ENCODE measurements at regions not wholly inside any gene's neighbourhood (a gene's known extent, or its start where the extent isn't known, plus 50 kb on each side); places are given as distances from the start of the nearest gene placed in this dataset.
"Not testable (repeated sequence)": the region's sequence is repeated elsewhere in the genome, so short reads cannot be mapped to it uniquely, and the experiment has no call there.

DNA sequence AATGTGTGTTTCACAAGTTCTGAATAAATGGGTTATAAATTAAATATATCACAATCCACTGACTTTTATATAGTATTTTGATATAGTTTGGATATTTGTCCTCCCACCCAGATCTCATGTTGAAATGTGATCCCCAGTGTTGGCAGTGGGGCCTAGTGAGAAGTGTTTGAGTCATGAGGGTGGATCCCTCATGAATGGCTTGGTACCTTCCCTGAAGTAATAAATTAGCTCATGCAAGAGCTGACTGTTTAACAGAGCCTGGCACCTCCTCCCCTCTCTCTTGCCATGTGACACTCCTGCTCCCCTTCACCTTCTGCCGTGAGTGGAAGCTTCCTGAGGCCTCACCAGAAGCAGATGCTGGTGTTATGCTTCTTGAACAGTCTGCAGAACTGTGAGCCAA is 127.9 kb upstream of the PALM2AKAP2 start:
- in situ Hi-C loops (cut with MboI; ENCODE audit: low pct_unique_long_range_greater_than_20kb, low sequenced_read_pairs) = no loop called here
- no peak for DNase-seq

DNA sequence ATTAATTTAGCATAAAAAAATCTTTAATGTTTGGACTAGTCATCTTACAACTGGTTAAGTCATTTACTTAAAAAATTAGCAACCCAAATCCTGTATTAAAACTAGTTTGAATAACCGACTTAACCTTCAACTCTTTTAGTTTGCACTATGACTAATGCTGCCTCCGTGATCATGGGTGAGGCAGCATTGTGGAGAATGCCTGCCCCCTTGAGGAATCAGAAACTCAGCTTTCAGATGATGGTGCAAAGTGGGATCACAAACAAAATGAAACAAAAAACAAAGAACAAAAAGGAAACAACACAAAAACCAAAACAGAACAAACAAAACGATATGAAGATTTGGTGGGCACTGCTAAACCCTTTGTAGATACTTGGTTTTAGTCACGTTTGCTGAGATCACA is 127.0 kb upstream of the PALM2AKAP2 start:
- no peak for DNase-seq
- in situ Hi-C loops (cut with MboI; ENCODE audit: low pct_unique_long_range_greater_than_20kb, low sequenced_read_pairs) = no loop called here

DNA sequence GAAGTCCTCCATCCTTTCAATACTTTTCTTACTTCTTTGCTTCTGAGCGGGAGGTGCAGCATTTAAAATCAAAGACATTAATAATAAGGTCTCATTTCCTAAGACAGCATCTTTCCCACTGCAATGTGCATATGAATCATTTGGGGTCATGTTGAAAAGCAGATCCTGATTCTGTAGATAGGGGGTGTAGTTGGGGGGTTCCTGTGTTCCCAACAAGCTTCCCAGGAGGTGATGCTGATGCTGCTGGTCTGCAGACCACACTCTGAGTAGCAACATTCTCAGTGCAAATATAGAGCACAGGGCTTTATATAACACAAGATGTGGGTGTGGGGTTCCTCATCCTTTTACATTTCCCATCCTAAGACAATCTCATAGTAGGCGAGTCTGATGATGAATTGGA is 126.5 kb upstream of the PALM2AKAP2 start:
- in situ Hi-C loops (cut with MboI; ENCODE audit: low pct_unique_long_range_greater_than_20kb, low sequenced_read_pairs) = no loop called here
- no peak for DNase-seq

DNA sequence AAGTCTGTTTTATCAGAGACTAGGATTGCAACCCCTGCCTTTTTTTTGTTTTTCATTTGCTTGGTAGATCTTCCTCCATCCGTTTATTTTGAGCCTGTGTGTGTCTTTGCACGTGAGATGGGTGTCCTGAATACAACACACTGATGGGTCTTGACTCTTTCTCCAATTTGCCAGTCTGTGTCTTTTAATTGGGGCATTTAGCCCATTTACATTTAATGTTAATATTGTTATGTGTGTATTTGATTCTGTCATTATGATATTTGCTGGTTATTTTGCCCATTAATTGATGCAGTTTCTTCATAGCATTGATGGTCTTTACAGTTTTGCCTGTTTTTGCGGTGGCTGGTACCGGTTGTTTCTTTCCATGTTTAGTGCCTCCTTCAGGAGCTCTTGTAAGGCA is 116.0 kb upstream of the PALM2AKAP2 start:
- DNase-seq; in situ Hi-C loops (cut with MboI; ENCODE audit: low pct_unique_long_range_greater_than_20kb, low sequenced_read_pairs): not testable (repeated sequence)

DNA sequence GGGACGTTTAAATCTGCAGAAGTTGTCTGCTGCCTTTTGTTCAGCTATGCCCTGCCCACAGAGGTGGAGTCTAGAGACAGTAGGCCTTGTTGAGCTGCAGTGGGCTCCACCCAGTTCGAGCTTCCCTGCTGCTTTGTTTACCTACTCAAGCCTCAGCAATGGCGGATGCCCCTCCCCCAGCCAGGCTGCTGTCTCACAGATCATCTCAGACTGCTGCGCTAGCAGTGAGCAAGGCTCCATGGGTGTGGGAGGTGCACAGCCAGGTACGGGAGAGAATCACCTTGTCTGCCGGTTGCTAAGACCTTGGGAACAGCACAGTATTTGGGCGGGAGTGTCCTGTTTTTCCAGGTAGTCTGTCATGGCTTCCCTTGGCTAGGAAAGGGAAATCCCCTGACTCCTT is 114.3 kb upstream of the PALM2AKAP2 start:
- DNase-seq; in situ Hi-C loops (cut with MboI; ENCODE audit: low pct_unique_long_range_greater_than_20kb, low sequenced_read_pairs): not testable (repeated sequence)

DNA sequence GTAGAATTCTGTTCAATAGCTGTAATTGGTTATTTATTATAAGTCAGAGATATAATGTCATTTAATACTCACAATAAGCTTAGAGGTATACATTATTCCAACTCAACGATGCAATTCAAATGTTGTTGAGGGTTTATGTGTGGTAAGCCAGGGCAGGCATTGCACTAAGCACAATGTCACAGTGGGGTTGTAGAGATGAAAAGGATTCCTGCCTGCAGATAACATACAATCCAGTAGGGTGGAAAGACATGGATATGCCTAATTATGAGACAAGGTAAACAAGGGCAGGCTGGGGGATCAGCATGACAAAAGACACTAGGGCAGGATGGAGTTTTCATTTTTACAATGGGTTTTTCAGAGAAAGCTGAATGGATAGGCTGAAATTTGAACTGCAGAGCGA is 98.7 kb upstream of the PALM2AKAP2 start:
- no peak for DNase-seq
- in situ Hi-C loops (cut with MboI; ENCODE audit: low pct_unique_long_range_greater_than_20kb, low sequenced_read_pairs) = no loop called here

DNA sequence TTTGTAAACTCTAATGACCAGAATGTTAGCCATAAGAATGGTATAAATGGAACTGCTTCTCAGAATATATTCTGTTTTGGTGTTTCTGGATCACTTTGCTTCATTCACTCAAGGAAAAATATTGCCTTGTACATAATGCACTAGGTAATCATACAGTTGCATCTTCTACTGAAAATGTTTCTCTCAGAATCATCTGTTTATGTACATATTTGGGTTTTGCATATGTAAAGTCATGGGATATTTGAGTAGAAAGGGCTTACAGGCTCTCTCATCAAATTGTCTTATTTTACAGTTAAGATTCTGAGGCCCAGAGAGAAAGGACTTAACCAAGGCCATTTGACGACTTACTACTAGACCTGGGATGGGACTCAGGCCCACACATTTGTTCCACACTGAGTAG is 97.8 kb upstream of the PALM2AKAP2 start:
- DNase-seq = no peak
- in situ Hi-C loops (cut with MboI; ENCODE audit: low pct_unique_long_range_greater_than_20kb, low sequenced_read_pairs) = no loop called here

DNA sequence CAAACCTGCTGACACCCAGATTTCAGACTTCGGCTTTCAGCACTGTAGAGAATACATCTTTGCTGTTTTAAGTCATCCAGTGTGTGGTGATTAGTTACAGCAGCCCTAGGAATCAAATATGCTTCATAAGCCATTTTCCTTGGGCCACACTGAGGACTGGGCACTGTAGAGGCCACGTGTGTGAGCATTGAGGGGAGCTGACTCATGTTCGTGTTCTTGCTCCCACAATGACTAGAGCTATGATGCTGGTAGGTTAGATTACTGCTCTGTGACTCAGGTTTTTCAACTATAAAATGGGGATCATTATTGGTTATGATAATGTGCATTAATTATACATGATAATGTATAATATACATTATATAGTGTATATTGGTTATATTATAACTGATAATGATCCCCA is 96.5 kb upstream of the PALM2AKAP2 start:
- in situ Hi-C loops (cut with MboI; ENCODE audit: low pct_unique_long_range_greater_than_20kb, low sequenced_read_pairs) = no loop called here
- DNase-seq = no peak

DNA sequence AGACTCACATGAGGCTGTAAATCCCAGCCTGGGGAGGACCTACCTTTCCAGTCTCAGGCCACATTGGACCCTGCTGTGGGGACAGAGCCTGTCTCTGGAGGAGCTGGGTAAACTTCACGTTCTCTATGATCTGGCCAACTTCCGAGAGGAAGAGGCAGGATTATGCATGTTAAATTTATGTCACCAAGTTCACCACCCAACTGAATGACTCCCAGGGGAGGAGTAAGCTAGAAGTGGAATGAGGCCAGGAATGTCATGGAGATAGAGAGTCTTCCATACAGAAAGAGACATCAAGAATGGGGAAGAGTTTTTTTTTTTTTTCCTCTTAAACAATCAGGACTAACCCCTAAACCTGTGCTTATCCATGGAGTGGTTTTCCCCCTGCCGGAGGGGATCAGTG is 90.3 kb upstream of the PALM2AKAP2 start:
- in situ Hi-C loops (cut with MboI; ENCODE audit: low pct_unique_long_range_greater_than_20kb, low sequenced_read_pairs) = no loop called here
- no peak for DNase-seq

DNA sequence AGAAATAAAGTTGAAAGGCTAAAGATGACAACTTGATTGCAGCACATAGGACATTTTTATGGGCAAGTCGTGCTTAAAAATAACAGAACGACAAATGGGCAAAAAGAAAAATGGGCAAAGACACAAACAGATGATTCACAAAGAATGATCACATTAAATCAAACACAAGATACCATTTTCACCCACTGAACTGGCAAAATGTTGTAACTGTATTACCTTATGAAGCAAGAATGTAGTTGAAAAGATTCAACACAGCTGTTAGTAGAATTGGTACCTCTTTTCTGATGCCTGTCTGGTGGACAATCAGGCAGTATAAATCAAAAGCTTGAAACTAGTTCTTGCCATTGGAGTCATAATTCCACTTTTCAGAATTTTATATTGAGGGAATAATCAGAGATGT is 81.0 kb upstream of the PALM2AKAP2 start:
- DNase-seq = no peak
- in situ Hi-C loops (cut with MboI; ENCODE audit: low pct_unique_long_range_greater_than_20kb, low sequenced_read_pairs) = no loop called here

DNA sequence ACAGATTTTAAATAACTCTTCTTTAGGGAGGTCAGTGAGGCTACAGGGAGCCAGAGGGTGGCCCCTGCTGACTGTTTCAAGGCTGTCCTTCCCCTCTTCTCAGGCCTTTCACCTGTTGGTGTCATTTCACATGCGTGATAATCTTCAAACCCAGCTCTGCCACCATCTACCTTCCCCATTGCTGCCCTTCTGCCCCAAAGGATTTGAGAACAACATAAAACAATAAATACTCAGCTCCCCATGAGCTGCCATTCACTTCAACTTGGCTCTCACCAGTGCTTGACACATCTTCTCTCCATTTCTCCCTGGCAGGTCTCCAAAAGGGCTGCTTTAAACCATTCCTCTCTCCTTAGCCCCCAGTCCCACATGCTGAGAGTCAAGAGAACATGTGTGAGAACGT is 75.5 kb upstream of the PALM2AKAP2 start:
- no peak for DNase-seq
- in situ Hi-C loops (cut with MboI; ENCODE audit: low pct_unique_long_range_greater_than_20kb, low sequenced_read_pairs) = no loop called here

DNA sequence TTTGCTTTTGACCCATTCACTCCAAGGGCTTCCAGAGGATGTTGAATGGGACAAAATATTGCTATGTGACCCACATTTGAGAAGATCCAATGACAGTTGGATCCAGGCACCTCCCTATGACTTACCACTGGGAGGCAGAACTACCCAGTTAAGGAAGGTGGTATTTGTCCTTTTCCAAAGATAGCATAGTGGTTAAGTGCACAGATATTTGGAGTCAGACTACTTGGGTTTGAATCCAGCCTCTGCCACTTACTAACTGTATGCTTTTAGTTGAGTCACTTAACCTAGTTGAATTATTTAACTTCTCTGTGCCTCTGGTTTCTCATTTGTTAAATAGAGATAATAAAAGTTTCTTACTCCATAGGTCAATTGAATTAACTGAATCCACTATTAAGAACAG is 74.5 kb upstream of the PALM2AKAP2 start:
- DNase-seq = no peak
- in situ Hi-C loops (cut with MboI; ENCODE audit: low pct_unique_long_range_greater_than_20kb, low sequenced_read_pairs) = no loop called here

DNA sequence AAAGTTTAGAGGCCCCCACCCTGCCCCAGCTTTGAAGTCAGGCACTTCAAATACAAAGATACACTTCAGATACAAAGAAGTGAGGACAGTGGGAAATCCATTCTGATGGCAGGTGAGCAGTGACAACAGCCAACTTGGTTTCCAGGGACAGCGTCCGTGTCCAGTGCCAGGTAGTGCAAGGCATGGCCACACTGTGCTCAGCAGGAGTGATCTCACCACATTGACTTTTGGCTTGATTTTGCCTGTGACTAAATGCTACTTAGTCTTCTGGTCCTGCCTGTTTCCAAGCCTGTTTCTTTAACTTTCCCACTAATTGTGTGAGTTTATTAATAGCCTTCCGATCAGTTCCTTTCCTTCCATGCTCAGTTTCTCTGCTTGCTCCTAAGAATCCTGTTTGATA is 72.6 kb upstream of the PALM2AKAP2 start:
- in situ Hi-C loops (cut with MboI; ENCODE audit: low pct_unique_long_range_greater_than_20kb, low sequenced_read_pairs) = no loop called here
- no peak for DNase-seq

DNA sequence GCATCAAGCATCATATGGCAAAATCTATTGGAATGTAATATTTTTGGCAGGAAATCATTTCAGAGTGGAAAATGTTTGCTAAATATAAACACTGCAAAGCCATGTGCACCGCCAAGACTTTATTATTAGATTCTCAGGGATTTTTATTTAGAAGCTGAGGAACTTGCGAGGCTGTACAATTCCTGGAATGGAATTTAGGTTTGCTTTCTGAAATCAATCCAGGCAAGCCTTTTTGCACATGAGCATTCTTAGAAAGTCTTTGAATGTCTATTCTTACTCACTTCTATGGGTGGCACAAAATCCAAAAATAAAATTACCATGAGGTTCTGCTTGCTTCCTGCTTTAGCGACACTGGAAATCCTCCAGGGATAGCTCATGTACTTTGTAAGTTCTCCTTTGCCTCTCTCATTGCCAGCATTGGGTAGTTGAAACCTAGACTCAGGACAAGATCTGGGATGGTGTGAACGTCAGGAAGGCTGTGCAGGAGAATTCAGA is 71.5 kb upstream of the PALM2AKAP2 start:
- in situ Hi-C loops (cut with MboI; ENCODE audit: low pct_unique_long_range_greater_than_20kb, low sequenced_read_pairs) = no loop called here
- DNase-seq = no peak

DNA sequence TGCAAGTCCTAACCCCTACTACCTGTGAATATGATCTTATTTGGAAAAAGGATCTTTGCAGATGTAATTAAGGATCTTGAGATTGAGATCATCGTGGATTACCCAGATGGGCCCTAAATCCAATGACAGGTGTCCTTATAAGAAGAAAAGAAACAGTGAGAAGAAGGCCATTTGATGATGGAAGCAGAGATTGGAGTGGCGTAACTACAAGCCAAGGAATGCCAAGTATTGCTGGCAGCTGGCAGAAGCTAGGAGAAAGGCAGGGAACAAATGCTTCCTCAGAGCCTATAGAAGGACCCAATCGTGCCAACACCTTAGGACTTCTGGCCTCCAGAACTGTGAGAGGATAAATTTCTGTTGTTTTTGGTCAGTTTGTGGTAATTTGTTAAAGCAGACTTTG is 70.1 kb upstream of the PALM2AKAP2 start:
- in situ Hi-C loops (cut with MboI; ENCODE audit: low pct_unique_long_range_greater_than_20kb, low sequenced_read_pairs) = no loop called here
- DNase-seq = no peak

DNA sequence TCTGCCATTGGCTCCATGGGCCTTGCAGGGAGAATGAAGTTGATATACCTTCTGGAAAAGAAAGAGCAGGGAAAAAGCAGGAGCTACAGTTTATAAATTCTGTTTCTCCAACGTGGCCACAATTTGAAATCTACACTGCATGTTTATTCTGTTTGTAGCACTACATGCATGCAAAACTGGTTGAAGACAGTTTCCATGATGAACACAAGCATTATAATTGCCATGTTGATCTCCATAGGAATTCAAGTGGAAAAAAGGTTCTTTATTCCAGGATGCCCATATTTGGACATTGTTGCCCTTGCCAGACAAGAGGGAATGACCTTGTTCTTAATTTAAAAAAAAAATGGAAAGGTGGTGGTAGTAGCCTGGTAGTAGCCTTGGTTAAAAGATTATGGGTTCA is 69.2 kb upstream of the PALM2AKAP2 start:
- in situ Hi-C loops (cut with MboI; ENCODE audit: low pct_unique_long_range_greater_than_20kb, low sequenced_read_pairs) = no loop called here

DNA sequence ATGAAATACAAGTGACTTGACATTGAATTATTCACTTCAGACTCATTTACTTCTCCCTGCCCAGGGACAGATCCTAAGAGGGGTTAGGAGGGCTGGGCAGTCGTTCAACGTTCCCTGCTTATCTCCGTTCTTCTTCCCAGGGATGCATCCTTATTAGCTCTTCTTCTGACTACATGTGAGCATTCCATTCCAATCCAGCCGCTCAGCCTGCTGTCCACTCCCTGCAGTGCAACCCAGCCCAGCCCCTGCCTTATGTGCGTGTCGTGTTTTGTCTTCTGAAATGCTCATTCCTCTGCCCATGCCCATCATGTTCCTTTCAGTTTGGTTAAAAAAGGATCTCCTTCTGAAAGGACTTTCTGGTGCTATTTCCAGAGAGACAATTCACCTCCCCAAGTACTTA is 64.7 kb upstream of the PALM2AKAP2 start:
- no peak for DNase-seq
- in situ Hi-C loops (cut with MboI; ENCODE audit: low pct_unique_long_range_greater_than_20kb, low sequenced_read_pairs) = no loop called here

More for the DNA sequence above, 69.2 kb upstream of the PALM2AKAP2 start:
- no peak for DNase-seq

DNA sequence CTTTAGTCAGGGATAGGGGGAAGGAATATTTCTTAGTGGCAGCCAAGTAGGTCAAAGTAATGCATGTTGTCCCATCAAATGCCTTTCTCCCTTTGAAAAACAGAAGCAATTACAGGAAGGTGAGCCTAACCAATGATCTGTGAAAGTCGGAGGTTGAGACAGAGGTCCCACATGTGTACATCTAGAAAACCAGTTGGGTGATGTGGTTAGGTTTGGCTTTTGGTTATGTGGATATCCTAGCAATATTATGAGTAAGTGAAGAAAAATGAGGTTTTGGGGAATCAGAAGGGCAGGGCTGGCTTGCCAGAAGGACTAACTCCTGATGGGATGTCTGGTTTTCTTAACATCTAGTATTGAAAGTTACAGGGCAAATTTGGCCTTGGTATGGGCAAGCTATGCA is 63.4 kb upstream of the PALM2AKAP2 start:
- no peak for DNase-seq
- in situ Hi-C loops (cut with MboI; ENCODE audit: low pct_unique_long_range_greater_than_20kb, low sequenced_read_pairs) = no loop called here

DNA sequence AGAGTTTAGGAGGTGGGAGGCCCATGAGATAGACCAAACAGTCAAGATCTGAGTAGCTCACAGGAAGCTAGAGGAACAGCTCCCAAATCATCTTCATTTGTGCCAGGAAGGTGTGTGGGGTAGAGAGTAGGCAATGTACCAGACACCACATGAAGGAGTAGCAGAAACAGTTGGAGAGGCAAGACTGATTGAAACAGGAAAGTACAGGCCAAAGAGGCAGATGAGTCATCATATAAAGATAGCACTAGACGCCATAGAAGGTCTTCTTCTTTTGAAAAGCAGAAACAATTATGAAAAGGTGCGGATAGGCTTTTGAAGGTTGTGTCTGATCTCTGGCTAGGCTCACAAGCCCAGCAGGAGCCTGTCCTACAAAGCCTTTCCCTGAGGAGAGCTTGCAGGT is 62.7 kb upstream of the PALM2AKAP2 start:
- in situ Hi-C loops (cut with MboI; ENCODE audit: low pct_unique_long_range_greater_than_20kb, low sequenced_read_pairs) = no loop called here
- DNase-seq = no peak

DNA sequence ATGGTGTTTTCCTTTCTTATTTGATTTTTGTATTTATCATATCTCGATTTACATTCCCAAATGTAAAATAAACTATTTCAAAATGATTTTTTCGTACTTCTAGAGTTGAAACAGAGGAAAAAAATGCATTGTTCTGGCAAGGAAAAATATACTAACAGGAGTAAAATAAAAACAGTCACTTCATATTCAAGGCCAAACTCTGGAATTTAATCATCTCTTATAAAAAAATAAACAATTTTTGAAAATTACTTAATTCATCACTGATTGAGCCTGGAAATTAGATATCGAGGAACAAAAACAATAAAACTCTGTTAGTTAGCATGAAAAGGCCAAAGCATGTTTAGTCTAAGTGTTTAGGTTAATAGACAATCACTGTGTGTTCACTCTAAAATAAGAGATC is 61.1 kb upstream of the PALM2AKAP2 start:
- in situ Hi-C loops (cut with MboI; ENCODE audit: low pct_unique_long_range_greater_than_20kb, low sequenced_read_pairs) = no loop called here

DNA sequence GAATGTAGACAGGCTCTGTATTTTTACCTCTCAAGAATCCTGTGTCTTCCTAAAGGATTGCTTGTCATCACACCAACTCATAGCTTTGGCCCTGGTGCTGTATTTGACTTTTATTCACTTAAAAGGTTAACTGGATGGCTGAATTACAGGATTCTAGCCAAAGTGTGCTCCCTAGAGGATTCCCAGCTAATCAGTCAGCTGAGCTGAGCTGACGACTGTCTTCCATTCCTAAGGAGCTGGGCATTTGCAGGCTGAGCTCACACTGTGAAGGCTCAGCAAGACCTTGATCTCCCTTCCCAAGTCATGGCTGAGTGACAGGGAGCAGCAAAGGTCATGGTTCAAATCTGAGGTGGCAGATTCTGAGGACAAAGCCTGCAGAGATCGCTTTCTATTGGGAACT is 59.0 kb upstream of the PALM2AKAP2 start:
- in situ Hi-C loops (cut with MboI; ENCODE audit: low pct_unique_long_range_greater_than_20kb, low sequenced_read_pairs) = no loop called here
- no peak for DNase-seq

More for the DNA sequence above, 61.1 kb upstream of the PALM2AKAP2 start:
- no peak for DNase-seq

DNA sequence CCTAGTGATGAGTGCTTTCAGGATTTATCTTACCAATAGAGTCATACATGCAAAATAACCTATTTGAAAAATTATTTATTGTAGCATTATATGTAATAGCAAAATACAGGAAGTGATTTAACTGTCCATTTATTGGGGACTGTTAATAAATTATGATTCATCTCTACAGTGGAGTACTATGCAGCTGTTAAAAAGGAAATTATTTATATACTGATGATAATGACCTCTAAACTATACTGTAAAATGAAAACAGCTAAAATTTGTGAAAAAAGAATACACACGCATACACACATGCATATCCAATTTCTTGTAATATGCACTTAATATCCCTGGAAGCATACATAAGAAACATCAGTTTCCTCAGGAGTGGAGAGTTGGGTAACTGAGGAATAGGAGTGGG is 58.0 kb upstream of the PALM2AKAP2 start:
- in situ Hi-C loops (cut with MboI; ENCODE audit: low pct_unique_long_range_greater_than_20kb, low sequenced_read_pairs) = no loop called here
- DNase-seq = no peak
